Mucosa of descending colon (tissue), 3 donors: ENCODE measurements at regions not wholly inside any gene's neighbourhood (a gene's known extent, or its start where the extent isn't known, plus 50 kb on each side); places are given as distances from the start of the nearest gene placed in this dataset.

Experiments used
- ATAC-seq: fragments of 200-7000 bp; cut with Tn5 transposase; one replicate; pipeline ENCODE4 v1.9.1; 2020; ENCODE audit warnings: mild to moderate bottlenecking, moderate library complexity
- DNase-seq, 3 donors: peaks; one replicate each; pipeline ENCODE4 v3.0.0-alpha.2; 2020
- H3K36me3 ChIP-seq: fragments of 200-600 bp; one replicate; pipeline ENCODE4 v1.8.0; 2021; ENCODE audit warnings: low read depth, mild to moderate bottlenecking
- H3K4me1 ChIP-seq: fragments of 200-600 bp; one replicate; pipeline ENCODE4 v1.8.0; 2021; ENCODE audit warnings: low read depth, mild to moderate bottlenecking
- H3K4me3 ChIP-seq: fragments of 200-600 bp; one replicate; pipeline ENCODE4 v1.8.0; 2021; ENCODE audit warnings: mild to moderate bottlenecking
- H3K9me3 ChIP-seq: fragments of 200-600 bp; one replicate; pipeline ENCODE4 v1.8.0; 2021; ENCODE audit warnings: mild to moderate bottlenecking
- CTCF ChIP-seq: fragments of 200-600 bp; IDR thresholded peaks from one replicate; pipeline ENCODE4 v1.8.0; 2022; ENCODE audit warnings: antibody characterized with exemption, mild to moderate bottlenecking
- intact Hi-C, 2 donors: fragments of 100-400 bp; cut with DNase I in 1 of 2; cut with micrococcal nuclease in 1 of 2; formaldehyde crosslinking; loops; one replicate each; pipeline versions ENCODE4 v1.11.0 to v1.11.1; 2022; cut with DNase I, micrococcal nuclease
- donor health status: DM: no; HTN: no; CAD: no; lungs with moderate emphysema.
- donor health status: DM: no; HTN: no; CAD: no.
- donor health status: DM: no; HTN: yes; CAD: no.

DNA sequence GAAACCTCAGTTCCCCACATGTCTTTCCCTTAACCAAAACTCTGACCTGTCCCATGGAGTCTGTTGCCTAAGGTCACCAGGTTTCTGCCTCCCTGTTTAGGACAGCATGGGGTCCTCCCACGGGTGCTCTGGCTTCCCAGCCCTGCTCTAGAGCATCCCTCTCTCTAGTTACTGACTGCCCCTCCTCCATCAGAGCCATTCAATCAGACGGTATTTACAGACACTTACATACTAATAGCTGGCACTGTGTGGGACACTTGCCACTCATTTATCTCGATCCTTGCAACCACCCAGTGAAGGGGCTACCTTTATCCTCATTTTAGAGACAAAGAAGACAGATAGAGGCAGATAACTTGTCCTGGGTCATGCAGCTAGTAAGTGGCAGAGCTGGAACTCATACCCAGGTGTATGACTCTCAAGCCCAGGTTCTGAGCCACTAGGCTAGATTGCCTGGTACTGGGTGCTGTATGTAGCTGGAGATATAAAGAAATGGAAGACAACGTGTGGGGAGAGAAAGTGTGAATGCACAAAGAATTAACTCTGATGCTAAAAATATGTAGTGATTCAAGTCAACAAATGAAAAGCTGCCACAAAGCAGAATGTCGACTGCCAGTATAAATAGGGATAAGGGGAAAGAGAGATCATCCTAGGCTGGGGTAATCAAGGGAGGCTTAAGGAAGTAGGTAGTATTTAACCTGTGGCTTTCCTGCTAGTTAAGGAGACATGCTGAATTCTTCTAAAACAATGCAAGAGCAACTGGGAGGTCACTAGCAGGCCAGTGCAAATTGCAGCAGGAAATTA, 52.5 kb upstream of the PDE8B start:
- intact Hi-C loops = no loop called here
- DNase-seq (no peak), ATAC-seq (no peak)
- no peaks in the 10 kb centered on the region for H3K9me3 ChIP-seq
- no peak overlapping the region for H3K4me3 ChIP-seq
- TF ChIP-seq CTCF = no peak
- H3K36me3 ChIP-seq = no peaks in the 10 kb centered on the region
- no peaks in the 10 kb centered on the region for H3K4me1 ChIP-seq

DNA sequence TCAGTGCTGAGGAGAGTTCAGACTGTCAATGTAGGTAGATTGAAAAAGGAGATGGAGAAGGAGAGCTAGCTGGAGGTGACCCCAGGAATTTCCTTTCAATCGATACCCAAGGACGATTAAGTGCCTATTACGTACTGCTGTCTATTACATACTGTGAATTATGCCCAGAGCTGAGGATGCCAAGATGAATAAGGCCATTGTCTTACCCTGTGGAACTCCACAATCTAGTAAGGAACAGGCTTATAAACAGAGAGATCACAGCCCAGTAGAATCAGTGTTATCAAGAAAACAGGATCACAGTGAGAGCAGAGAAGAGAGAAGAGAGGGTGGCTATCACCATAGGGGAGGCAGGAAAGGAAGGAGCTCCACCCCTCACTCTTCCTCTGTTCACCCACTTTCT, 54.1 kb upstream of the PDE8B start:
- Histone ChIP-seq H3K4me3 (no peak overlapping the region), H3K9me3 (no peaks in the 10 kb centered on the region), H3K4me1 (no peaks in the 10 kb centered on the region), H3K36me3 (no peaks in the 10 kb centered on the region)
- ATAC-seq (no peak), DNase-seq (no peak)
- intact Hi-C loops = no loop called here
- TF ChIP-seq CTCF = no peak

DNA sequence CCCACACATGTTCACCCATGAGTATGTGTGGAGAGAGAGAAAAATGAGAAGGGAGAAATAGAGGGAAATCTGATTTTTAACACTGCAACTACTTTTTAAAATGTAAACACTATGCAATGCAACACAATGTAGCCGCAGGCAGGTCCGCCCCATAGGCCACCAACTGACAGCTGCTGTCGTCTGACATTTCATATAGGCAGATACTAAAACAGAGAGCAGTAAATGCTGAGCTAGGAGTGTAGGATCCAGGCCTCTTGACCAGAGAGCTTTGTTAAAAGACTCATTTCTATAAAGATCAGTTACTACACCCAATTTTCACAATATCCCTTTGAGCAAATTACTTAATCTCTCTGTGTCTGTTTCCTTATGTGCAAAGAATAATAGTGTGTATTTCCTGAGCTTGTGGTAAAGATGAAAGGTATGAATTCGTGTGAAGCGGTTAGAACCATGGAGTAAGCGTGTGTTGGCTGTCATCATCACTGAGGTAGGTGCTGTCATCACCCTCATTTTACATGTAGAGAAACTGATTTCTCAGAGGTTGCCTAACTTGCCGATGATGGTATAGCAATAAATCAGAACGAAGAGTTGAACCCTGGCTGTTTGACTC, 55.2 kb upstream of the PDE8B start:
- H3K4me3 ChIP-seq = no peak overlapping the region
- no peak for TF ChIP-seq CTCF
- ATAC-seq (peak; percentile 19), DNase-seq (no peak)
- no peaks in the 10 kb centered on the region for H3K36me3 ChIP-seq
- intact Hi-C loops = no loop called here
- no peaks in the 10 kb centered on the region for H3K4me1 ChIP-seq
- no peaks in the 10 kb centered on the region for H3K9me3 ChIP-seq

DNA sequence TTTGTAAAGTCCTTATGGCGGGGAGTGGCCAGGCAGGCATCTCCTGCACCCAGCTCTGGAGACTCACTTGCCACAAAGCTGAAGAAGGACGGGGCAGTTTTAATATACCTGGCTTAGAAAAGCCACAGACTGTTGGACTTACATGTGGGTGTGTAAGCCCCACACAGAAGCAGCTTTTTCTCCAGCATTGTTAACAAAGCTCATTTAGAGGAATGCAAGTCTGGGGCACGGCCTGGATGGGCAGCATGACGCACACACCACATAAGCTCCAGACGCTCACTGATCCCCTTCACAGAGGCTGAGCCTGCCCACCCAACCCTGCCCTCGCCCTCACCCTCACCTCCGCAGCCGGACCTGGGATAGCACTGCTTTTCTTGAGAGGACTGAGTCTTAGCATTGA, 58.0 kb upstream of the PDE8B start:
- TF ChIP-seq CTCF = no peak
- no peaks in the 10 kb centered on the region for H3K9me3 ChIP-seq
- DNase-seq (no peak), ATAC-seq (no peak)
- no peak overlapping the region for H3K4me3 ChIP-seq
- intact Hi-C loops = no loop called here
- H3K36me3 ChIP-seq = no peaks in the 10 kb centered on the region
- H3K4me1 ChIP-seq = no peaks in the 10 kb centered on the region

DNA sequence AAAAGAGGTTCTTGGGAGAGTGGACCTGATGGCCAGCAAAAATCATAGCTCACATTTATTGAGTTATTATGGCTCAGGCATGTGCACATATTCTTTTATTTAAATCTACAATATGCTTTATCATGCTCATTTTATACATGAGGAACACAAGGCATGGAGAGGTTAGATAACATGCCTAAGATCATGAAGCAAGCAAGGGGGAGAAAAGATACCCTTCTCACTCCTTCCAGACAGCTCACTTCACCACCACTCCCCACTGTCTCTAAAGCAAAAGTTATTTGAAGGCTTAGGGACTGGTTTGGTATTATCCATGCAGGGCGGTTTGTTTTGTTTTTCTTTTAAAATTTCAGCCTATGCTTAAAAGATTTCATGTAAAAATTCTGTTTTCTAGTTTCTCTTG, 59.0 kb upstream of the PDE8B start:
- no peaks in the 10 kb centered on the region for H3K9me3 ChIP-seq
- H3K4me3 ChIP-seq = no peak overlapping the region
- DNase-seq = no peak
- TF ChIP-seq CTCF = no peak
- intact Hi-C loops = no loop called here
- H3K4me1 ChIP-seq = no peaks in the 10 kb centered on the region
- ATAC-seq = no peak
- H3K36me3 ChIP-seq = no peaks in the 10 kb centered on the region
